Upper lobe of left lung (tissue), 6 donors: ENCODE measurements at regions not wholly inside any gene's neighbourhood (a gene's known extent, or its start where the extent isn't known, plus 50 kb on each side); places are given as distances from the start of the nearest gene placed in this dataset.

ENCODE experiments used
- ATAC-seq, 2 donors: fragments of 200-7000 bp; cut with Tn5 transposase; one replicate each; pipeline ENCODE4 v1.9.1; 2022; ENCODE audit warnings: mild to moderate bottlenecking in 2 of 2, moderate library complexity in 2 of 2; ENCODE audit not compliant: low FRiP score in 2 of 2
- DNase-seq, 2 donors: peaks; one replicate each; pipeline ENCODE4 v3.0.0-alpha.2; 2019 to 2020
- H3K27ac ChIP-seq, 4 donors: fragments of 200-600 bp; sonication (generic); one replicate each; pipeline ENCODE4 v1.5.1; 2016 to 2019
- H3K27me3 ChIP-seq, 4 donors: fragments of 200-600 bp; sonication (generic); one replicate each; pipeline ENCODE4 v1.5.1; 2017 to 2019
- H3K36me3 ChIP-seq, 4 donors: fragments of 200-600 bp; sonication (generic); one replicate each; pipeline ENCODE4 v1.5.1; 2016 to 2019
- H3K4me1 ChIP-seq, 4 donors: fragments of 200-600 bp; sonication (generic); one replicate each; pipeline ENCODE4 v1.5.1; 2018 to 2019
- H3K4me3 ChIP-seq, 4 donors: fragments of 200-600 bp; sonication (generic); one replicate each; pipeline ENCODE4 v1.5.1; 2017 to 2019; ENCODE audit warnings: mild to moderate bottlenecking in 2 of 4, moderate library complexity in 1 of 4
- H3K9me3 ChIP-seq, 4 donors: fragments of 200-600 bp; sonication (generic); one replicate each; pipeline ENCODE4 v1.5.1; 2018 to 2019
- EP300 ChIP-seq, 4 donors: sonication (generic); formaldehyde crosslinking; IDR thresholded peaks; one replicate each; pipeline ENCODE4 v1.5.1; 2017; ENCODE audit warnings: antibody characterized with exemption in 4 of 4, control low read depth in 2 of 4
- POLR2A ChIP-seq, 4 donors: fragments of 450-650 bp; IDR thresholded peaks; one replicate each; pipeline ENCODE4 v1.5.1; 2016 to 2017; ENCODE audit warnings: antibody characterized with exemption in 4 of 4, mild to moderate bottlenecking in 2 of 4
- POLR2AphosphoS5 ChIP-seq, 2 donors: sonication (generic); formaldehyde crosslinking; IDR thresholded peaks; one replicate each; pipeline ENCODE4 v1.5.1; 2017; ENCODE audit warnings: antibody characterized with exemption in 2 of 2
- WGBS, 2 donors: methylation state at CpG; one replicate each; pipeline ENCODE4 v1.1.5; 2017 to 2018; 5-methylcytosine and 5-hydroxymethylcytosine counted together
- TF ChIP-seq, protein P1 (sequence below), 6 experiments: fragments of 450-650 bp in 4 of 6; fragments of 200-600 bp in 2 of 6; sonication (generic) in 2 of 6; IDR thresholded peaks; one replicate each; pipeline ENCODE4 v1.5.1; 2016 to 2019; ENCODE audit warnings: antibody characterized with exemption in 6 of 6
- donor health status: DM: no; HTN: no; CAD: no; lungs with moderate emphysema.
- donor health status: DM: no; HTN: yes; CAD: no; lungs with severe emphysema.

DNA sequence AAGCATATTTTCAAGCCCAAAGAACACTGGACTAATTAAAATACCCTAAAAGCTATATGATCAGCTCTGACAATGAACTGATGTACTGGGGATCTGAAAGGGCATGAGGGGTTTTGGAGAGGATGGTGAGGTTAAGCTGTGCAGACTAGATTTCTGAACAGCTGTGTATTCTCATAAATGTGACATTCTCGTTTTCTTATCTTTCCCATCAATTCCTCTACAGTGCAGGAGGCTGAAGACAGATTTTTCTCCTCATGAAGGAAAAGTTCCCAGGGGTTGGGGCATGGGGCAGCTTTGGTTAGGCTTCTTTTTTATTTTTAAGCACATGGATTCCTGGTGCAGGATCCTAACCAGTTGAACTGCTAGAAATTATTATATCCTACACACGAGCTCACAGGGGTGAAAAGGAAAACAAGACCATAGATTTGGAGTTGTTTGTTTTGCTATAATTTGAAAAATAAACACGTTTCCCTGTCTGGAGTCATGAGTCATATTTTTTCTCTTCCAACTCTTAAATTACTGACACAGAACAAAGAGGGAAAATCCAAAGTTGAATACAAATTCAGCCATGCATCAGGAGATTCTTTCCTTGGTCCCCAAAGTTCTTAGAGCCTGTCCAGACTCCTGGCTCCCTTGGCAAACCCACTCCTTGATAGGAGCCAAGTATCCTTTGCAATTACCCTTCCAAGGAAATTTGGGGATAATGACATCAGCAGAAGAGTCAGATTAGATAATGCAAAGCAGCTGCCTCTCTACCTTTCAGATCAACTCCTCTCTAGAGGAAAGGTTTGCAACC lies 147.7 kb upstream of the NPVF start:
- Histone ChIP-seq H3K4me1 (no peaks in the 10 kb centered on the region), H3K9me3 (peaks cover 0 to 6% (median 4%) of the 10 kb centered on the region in 4 donors), H3K27ac (no peak overlapping the region), H3K4me3 (no peak overlapping the region), H3K36me3 (no peaks in the 10 kb centered on the region), H3K27me3 (no peaks in the 10 kb centered on the region)
- WGBS, 2 donors: 24 to 30% methylated on average over 3 of the region's 3 CpGs
- DNase-seq (no peak), ATAC-seq (no peak)
- TF ChIP-seq POLR2AphosphoS5 (IDR thresholded peaks at IDR 0.05) (no peak), POLR2A (IDR thresholded peaks at IDR 0.05) (no peak), EP300 (IDR thresholded peaks at IDR 0.05) (no peak)
- TF ChIP-seq, protein P1, sequence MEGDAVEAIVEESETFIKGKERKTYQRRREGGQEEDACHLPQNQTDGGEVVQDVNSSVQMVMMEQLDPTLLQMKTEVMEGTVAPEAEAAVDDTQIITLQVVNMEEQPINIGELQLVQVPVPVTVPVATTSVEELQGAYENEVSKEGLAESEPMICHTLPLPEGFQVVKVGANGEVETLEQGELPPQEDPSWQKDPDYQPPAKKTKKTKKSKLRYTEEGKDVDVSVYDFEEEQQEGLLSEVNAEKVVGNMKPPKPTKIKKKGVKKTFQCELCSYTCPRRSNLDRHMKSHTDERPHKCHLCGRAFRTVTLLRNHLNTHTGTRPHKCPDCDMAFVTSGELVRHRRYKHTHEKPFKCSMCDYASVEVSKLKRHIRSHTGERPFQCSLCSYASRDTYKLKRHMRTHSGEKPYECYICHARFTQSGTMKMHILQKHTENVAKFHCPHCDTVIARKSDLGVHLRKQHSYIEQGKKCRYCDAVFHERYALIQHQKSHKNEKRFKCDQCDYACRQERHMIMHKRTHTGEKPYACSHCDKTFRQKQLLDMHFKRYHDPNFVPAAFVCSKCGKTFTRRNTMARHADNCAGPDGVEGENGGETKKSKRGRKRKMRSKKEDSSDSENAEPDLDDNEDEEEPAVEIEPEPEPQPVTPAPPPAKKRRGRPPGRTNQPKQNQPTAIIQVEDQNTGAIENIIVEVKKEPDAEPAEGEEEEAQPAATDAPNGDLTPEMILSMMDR (IDR thresholded peaks at IDR 0.05): no peak

DNA sequence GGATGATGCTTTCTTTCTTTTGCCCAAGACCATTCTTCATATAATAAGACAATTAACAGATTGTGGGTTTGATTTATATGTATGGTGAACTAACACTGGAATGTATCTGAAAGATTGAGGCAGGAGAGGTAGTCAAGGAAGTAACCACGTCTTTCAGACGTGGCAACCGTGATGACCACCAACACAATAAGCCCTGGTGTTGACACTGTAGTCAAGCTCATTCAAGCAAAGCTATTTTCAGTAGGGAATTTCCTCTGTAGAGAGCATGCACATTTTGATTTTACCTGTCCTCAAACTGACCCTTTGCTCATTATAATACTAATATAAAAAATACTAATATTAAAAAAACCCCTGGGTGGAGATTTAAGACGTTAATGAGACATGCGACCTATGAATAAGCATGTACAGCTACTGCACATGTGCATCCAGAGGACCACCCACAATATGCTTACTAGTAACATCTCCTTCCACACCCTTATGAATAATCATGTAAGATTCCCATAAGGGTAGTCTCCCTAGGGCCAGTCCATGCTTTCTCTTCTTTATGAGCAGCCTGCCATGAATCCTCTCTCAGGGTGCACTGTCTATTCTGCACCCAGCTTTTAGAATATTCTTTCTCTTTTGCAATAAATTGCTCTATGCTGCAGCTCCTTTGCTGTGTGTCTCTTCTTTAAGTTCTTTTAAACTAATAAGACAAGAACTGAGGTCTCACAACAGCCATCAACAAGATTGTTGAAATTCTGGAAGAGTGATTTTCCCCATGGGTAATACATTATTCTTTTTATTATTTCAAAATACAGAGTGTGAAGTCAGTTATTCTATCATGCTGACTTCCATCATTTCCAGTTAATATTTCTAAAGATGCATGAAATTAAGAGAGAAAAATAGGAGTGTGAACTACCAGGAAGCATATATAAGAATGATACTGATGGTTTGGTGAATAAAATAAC lies 151.3 kb upstream of the NPVF start:
- no peak overlapping the region for H3K27ac ChIP-seq
- H3K4me1 ChIP-seq: no peaks in the 10 kb centered on the region
- DNase-seq (no peak), ATAC-seq (no peak)
- H3K4me3 ChIP-seq: no peak overlapping the region
- H3K36me3 ChIP-seq: no peaks in the 10 kb centered on the region
- no peaks in the 10 kb centered on the region for H3K9me3 ChIP-seq
- TF ChIP-seq EP300 (IDR thresholded peaks at IDR 0.05) (no peak), POLR2A (IDR thresholded peaks at IDR 0.05) (no peak), POLR2AphosphoS5 (IDR thresholded peaks at IDR 0.05) (no peak)
- TF ChIP-seq, protein P1 (IDR thresholded peaks at IDR 0.05): no peak
- no peaks in the 10 kb centered on the region for H3K27me3 ChIP-seq
- WGBS, 2 donors: 89% methylated on average over 5 of the region's 5 CpGs

DNA sequence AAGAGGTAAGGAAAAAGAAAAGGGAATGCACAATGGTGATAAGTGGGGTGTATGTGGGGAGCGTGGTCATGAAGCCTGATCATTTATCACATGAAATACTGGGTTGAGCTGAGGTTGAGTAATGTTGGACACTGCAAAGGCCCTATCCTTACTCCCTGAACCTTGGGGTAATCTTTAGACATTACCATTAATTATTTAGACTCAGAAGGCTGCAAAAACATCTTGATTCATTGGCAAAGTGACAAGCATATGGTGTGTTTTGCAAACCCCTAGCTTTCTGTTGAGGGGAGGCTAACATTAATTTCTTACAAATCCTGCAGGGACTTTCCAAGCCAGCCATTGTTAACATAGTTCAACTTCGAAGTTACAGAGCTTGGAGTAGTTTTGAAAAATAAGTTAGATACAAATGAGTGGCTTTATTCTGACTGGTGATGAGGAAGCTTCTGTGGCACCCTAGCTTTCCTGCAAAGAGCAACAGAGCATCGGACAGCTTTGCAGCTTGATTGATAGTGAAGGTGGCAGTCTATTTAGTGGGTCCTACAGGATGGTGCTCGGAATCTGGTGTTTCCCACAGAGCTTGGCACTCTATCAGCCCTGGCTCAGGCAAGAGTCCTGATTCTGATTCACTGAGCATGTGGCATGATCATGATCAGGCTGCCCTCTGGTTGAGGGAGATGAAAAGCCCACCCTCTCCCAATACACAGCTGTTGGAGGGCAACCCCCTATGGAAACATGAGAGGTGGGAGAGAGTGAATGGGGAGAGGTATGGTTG lies 153.7 kb upstream of the NPVF start:
- Histone ChIP-seq H3K36me3 (no peaks in the 10 kb centered on the region), H3K27me3 (no peaks in the 10 kb centered on the region), H3K4me1 (no peaks in the 10 kb centered on the region), H3K9me3 (no peaks in the 10 kb centered on the region), H3K4me3 (no peak overlapping the region), H3K27ac (no peak overlapping the region)
- no peak for DNase-seq
- no peak for ATAC-seq
- TF ChIP-seq POLR2AphosphoS5 (IDR thresholded peaks at IDR 0.05) (no peak), POLR2A (IDR thresholded peaks at IDR 0.05) (no peak), EP300 (IDR thresholded peaks at IDR 0.05) (no peak)
- TF ChIP-seq, protein P1 (IDR thresholded peaks at IDR 0.05): no peak
- 73 to 77% methylated on average over 4 of the region's 4 CpGs for WGBS, 2 donors

DNA sequence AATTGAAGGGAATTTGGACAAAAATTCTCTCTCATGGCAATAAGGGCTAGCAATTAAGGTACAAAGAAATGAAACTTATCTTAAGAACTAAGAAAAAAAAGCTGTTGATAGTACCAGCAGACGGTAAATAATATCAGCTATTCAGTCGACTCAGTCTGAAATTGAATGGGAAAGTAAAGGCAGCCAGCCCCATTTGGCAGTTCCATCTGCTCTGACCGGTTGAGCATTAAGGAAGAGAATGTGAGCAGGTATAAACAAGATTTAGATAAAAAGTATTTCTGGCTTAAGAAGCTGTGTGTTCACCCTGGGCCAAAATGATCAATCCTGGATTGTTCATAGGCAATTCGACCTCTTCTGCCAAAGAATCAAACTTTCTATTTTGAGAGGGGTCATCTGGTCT lies 154.6 kb upstream of the NPVF start:
- Histone ChIP-seq H3K4me1 (no peaks in the 10 kb centered on the region), H3K27me3 (no peaks in the 10 kb centered on the region), H3K27ac (no peak overlapping the region), H3K9me3 (no peaks in the 10 kb centered on the region), H3K36me3 (no peaks in the 10 kb centered on the region), H3K4me3 (no peak overlapping the region)
- no peak for ATAC-seq
- TF ChIP-seq, protein P1 (IDR thresholded peaks at IDR 0.05): no peak
- TF ChIP-seq POLR2A (IDR thresholded peaks at IDR 0.05): no peak
- TF ChIP-seq POLR2AphosphoS5 (IDR thresholded peaks at IDR 0.05): no peak
- 65 to 80% methylated on average over 4 of the region's 4 CpGs for WGBS, 2 donors
- DNase-seq: no peak
